ENCODE measurements at regions not wholly inside any gene's neighbourhood (a gene's known extent, or its start where the extent isn't known, plus 50 kb on each side); places are given as distances from the start of the nearest gene placed in this dataset.

DNA sequence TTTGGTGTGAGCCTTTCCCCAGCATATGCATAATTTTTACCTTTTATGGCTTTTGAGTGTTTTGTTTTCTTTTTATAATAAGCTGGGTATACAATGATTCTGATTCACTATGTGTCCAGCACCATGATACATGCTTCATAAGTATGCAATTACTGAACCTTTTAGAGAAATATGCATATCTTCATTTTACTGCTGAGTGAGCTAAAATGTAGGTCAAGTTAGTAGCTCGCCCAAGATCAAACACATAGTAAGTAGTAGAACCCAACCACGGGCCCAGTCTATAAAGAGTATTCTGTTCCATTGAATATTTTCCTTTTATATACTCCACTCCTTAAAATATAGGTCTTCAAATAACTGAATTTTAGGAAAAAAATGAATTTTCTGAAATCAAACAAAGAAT, 362.4 kb upstream of the HTR2C start:
- TF ChIP-seq EP300 (IDR thresholded peaks at IDR 0.05) (no peak), POLR2A (IDR thresholded peaks at IDR 0.05) (no peak), POLR2AphosphoS5 (IDR thresholded peaks at IDR 0.05) (no peak)
- TF ChIP-seq, protein P1, sequence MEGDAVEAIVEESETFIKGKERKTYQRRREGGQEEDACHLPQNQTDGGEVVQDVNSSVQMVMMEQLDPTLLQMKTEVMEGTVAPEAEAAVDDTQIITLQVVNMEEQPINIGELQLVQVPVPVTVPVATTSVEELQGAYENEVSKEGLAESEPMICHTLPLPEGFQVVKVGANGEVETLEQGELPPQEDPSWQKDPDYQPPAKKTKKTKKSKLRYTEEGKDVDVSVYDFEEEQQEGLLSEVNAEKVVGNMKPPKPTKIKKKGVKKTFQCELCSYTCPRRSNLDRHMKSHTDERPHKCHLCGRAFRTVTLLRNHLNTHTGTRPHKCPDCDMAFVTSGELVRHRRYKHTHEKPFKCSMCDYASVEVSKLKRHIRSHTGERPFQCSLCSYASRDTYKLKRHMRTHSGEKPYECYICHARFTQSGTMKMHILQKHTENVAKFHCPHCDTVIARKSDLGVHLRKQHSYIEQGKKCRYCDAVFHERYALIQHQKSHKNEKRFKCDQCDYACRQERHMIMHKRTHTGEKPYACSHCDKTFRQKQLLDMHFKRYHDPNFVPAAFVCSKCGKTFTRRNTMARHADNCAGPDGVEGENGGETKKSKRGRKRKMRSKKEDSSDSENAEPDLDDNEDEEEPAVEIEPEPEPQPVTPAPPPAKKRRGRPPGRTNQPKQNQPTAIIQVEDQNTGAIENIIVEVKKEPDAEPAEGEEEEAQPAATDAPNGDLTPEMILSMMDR (IDR thresholded peaks at IDR 0.05), result no peak
